Glutamatergic neuron (in vitro differentiated cells): ENCODE measurements at regions not wholly inside any gene's neighbourhood (a gene's known extent, or its start where the extent isn't known, plus 50 kb on each side); places are given as distances from the start of the nearest gene placed in this dataset.

Experiments
- DNase-seq: peaks from one replicate; pipeline ENCODE4 v3.0.0; 2022
- H3K27ac Mint-ChIP-seq: one replicate; pipeline ENCODE4 v1.8.0; 2020; ENCODE audit warnings: mild to moderate bottlenecking, mixed read lengths, inconsistent platforms; ENCODE audit not compliant: unreplicated experiment
- H3K27me3 Mint-ChIP-seq: one replicate; pipeline ENCODE4 v1.8.0; 2020; ENCODE audit warnings: mild to moderate bottlenecking, moderate library complexity, mixed read lengths, inconsistent platforms; ENCODE audit not compliant: unreplicated experiment
- H3K36me3 Mint-ChIP-seq: one replicate; pipeline ENCODE4 v1.8.0; 2020; ENCODE audit warnings: mild to moderate bottlenecking, mixed read lengths, inconsistent platforms; ENCODE audit not compliant: unreplicated experiment
- H3K4me1 Mint-ChIP-seq: one replicate; pipeline ENCODE4 v1.8.0; 2020; ENCODE audit warnings: mild to moderate bottlenecking, low read depth, mixed read lengths, inconsistent platforms; ENCODE audit not compliant: unreplicated experiment
- H3K4me3 Mint-ChIP-seq: one replicate; pipeline ENCODE4 v1.8.0; 2020; ENCODE audit warnings: mild to moderate bottlenecking, mixed read lengths, inconsistent platforms; ENCODE audit not compliant: unreplicated experiment
- H3K9me3 Mint-ChIP-seq: one replicate; pipeline ENCODE4 v1.8.0; 2020; ENCODE audit warnings: mild to moderate bottlenecking, moderate library complexity, mixed read lengths, inconsistent platforms; ENCODE audit not compliant: unreplicated experiment
- CTCF ChIP-seq: fragments of 200-600 bp; sonication (generic); IDR thresholded peaks from one replicate; pipeline ENCODE4 v1.5.0; 2021; ENCODE audit not compliant: partially characterized antibody, unreplicated experiment

DNA sequence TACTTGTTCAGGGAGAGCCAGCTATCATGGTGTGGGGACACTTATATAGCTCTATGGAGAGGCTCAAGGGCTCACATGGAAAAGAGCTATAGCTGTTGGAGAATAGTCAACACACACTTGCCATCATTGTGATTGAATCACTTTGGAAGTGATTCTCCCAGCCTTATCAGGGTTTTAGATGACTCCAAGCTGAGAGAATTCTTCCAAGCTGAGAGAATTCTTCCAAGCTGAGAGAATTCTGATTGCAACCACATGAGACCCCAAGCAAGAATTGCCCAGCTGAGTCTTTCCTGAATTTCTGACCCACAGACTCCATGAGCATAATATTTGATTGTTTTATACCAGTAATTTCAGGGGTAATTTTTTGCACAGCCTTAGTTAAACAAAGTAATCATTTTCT, 1318.3 kb upstream of the RAG2 start:
- no peak for TF ChIP-seq CTCF
- H3K4me1 Mint-ChIP-seq = no peaks in the 10 kb centered on the region
- H3K36me3 Mint-ChIP-seq = no peaks in the 10 kb centered on the region
- no peak overlapping the region for H3K27ac Mint-ChIP-seq
- H3K4me3 Mint-ChIP-seq = no peak overlapping the region
- no peak for DNase-seq
- no peaks in the 10 kb centered on the region for H3K9me3 Mint-ChIP-seq
- H3K27me3 Mint-ChIP-seq = no peaks in the 10 kb centered on the region

DNA sequence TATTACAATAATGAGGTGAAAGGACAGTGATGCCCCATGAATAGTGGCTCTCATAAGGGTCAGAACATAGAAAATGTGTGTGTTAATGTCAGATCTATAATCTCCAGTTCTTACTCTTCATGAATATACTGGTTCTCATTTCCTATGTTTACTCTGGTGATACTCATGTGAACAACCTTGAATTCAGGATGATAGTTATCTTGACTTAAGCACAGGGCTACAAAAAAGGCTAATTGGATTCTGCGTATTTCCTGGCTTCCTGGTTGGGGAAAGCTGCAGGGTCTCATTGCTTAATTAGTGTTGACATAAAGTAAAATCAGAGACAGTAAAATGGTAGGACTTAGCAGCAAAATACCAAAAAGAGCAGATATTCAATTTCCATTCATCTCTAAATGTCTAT, 1316.8 kb upstream of the RAG2 start:
- Mint-ChIP-seq H3K27ac (no peak overlapping the region), H3K36me3 (no peaks in the 10 kb centered on the region), H3K9me3 (no peaks in the 10 kb centered on the region), H3K4me3 (no peak overlapping the region), H3K27me3 (no peaks in the 10 kb centered on the region), H3K4me1 (no peaks in the 10 kb centered on the region)
- no peak for DNase-seq
- TF ChIP-seq CTCF = no peak

DNA sequence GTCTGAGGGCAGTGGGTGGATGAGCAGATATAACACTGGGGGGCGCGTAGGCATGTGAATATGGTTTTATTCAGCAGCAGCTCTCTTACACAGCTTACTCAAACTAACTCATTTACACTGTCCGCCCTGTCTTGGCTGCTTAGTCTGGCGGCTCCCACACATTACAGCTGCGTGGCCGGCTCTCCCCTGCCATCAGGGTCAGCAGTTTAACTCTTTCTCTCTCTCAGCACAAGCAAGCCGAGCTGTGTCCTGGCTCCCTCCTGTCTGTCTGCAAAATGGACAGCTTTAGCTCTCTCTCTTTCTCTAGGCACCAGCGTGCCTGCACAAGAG, 1310.1 kb upstream of the RAG2 start:
- Mint-ChIP-seq H3K9me3 (no peaks in the 10 kb centered on the region), H3K4me1 (no peaks in the 10 kb centered on the region)

DNA sequence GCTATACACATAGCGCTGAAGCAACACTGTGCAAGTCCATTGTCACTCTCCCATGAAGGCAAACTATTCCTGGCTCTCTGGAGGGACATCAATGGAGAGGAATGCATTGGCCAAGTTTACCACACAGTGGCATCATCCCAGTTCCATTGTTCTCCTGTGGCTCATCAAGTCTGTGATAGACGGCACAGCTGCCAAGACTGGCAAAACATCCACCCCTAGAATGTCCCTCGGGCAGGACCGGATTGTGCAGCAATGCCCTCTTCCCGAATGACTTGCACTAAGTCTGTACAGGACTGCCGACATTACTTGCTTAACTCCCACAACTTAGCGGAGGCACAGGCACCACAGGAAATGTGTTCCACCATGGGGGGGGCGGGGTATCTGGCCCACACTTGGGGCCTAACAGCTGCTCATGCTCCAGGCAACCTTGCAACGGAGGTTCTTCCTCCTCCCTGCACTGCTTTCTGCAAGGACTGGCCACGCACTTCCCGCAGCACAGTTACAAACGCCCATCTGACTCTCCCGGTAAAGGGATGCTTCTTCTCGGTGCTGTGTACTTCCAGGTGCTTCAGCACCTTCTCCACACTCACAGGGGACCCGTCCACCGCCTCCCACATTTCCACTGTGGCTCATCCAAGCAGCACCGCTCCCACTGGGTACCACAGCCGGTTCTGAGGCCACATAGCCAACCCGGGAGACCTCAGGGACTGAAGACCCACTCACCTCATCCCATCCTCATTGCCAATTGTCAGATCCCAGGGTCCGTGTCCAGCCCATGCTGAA, 1309.6 kb upstream of the RAG2 start:
- Mint-ChIP-seq H3K27me3 (peaks cover 3% of the 10 kb centered on the region), H3K27ac (no peak overlapping the region), H3K4me1 (no peaks in the 10 kb centered on the region), H3K9me3 (no peaks in the 10 kb centered on the region), H3K36me3 (no peaks in the 10 kb centered on the region), H3K4me3 (no peak overlapping the region)
- TF ChIP-seq CTCF = no peak
- DNase-seq = no peak

More for the DNA sequence above, 1310.1 kb upstream of the RAG2 start:
- DNase-seq = no peak
- no peak overlapping the region for H3K4me3 Mint-ChIP-seq
- H3K27ac Mint-ChIP-seq = no peak overlapping the region
- no peaks in the 10 kb centered on the region for H3K36me3 Mint-ChIP-seq
- peaks cover 3% of the 10 kb centered on the region for H3K27me3 Mint-ChIP-seq
- TF ChIP-seq CTCF = no peak

- Mint-ChIP-seq H3K27ac (no peak overlapping the region), H3K27me3 (peaks cover 3% of the 10 kb centered on the region), H3K4me3 (no peak overlapping the region), H3K9me3 (no peaks in the 10 kb centered on the region), H3K36me3 (no peaks in the 10 kb centered on the region), H3K4me1 (no peaks in the 10 kb centered on the region)
- no peak for TF ChIP-seq CTCF
- no peak for DNase-seq
These were observed 1307.8 kb upstream of the RAG2 start for GRCh38 chr11:37905707-37906417.
